GM23338 (cell line): ENCODE measurements at regions not wholly inside any gene's neighbourhood (a gene's known extent, or its start where the extent isn't known, plus 50 kb on each side); places are given as distances from the start of the nearest gene placed in this dataset.

Experiments
- ATAC-seq: fragments of 200-7000 bp; cut with Tn5 transposase; 3 replicates; pipeline ENCODE4 v1.9.1; 2020
- DNase-seq: peaks from one replicate; pipeline ENCODE4 v3.0.0-alpha.2; 2015; ENCODE audit warnings: low spot score
- H2AFZ ChIP-seq: fragments of 200-600 bp; sonication (generic); 2 replicates; pipeline ENCODE4 v1.8.0; 2016; ENCODE audit warnings: antibody characterized with exemption, mild to moderate bottlenecking, moderate library complexity
- H3F3A ChIP-seq: fragments of 200-600 bp; sonication (generic); replicated peaks from 2 replicates; pipeline ENCODE4 v1.8.0; 2017; ENCODE audit warnings: antibody characterized with exemption, mixed run types, low read depth
- H3K27ac ChIP-seq: fragments of 200-600 bp; sonication (generic); 2 replicates; pipeline ENCODE4 v1.6.1; 2016; ENCODE audit warnings: low read depth
- H3K27me3 ChIP-seq: fragments of 200-600 bp; sonication (generic); 2 replicates; pipeline ENCODE4 v1.8.0; 2016; ENCODE audit warnings: mild to moderate bottlenecking, mixed run types, moderate library complexity; ENCODE audit not compliant: insufficient read depth
- H3K36me3 ChIP-seq: fragments of 200-600 bp; sonication (generic); 2 replicates; pipeline ENCODE4 v1.8.0; 2016; ENCODE audit warnings: mild to moderate bottlenecking; ENCODE audit not compliant: insufficient read depth
- H3K4me1 ChIP-seq: fragments of 200-600 bp; sonication (generic); 2 replicates; pipeline ENCODE4 v1.8.0; 2016; ENCODE audit warnings: mild to moderate bottlenecking, moderate library complexity; ENCODE audit not compliant: insufficient read depth
- H3K4me2 ChIP-seq: fragments of 200-600 bp; sonication (generic); 2 replicates; pipeline ENCODE4 v1.7.1; 2017; ENCODE audit warnings: mixed run types
- H3K4me3 ChIP-seq: fragments of 200-600 bp; sonication (generic); 2 replicates; pipeline ENCODE4 v1.6.1; 2016; ENCODE audit warnings: mixed run types
- H3K79me2 ChIP-seq: fragments of 200-600 bp; sonication (generic); replicated peaks from 2 replicates; pipeline ENCODE4 v1.8.0; 2017; ENCODE audit warnings: mild to moderate bottlenecking; ENCODE audit not compliant: insufficient read depth
- H3K9me2 ChIP-seq: fragments of 200-600 bp; sonication (generic); 2 replicates; pipeline ENCODE4 v1.8.0; 2017; ENCODE audit not compliant: insufficient read depth
- H4K20me1 ChIP-seq: fragments of 200-600 bp; sonication (generic); replicated peaks from 2 replicates; pipeline ENCODE4 v1.8.0; 2017; ENCODE audit warnings: mild to moderate bottlenecking; ENCODE audit not compliant: insufficient read depth
- H3K27ac Mint-ChIP-seq: 2 replicates; pipeline ENCODE4 v1.8.0; 2020; ENCODE audit warnings: inconsistent platforms, mild to moderate bottlenecking, moderate library complexity, mixed read lengths
- H3K27me3 Mint-ChIP-seq: 3 replicates; pipeline ENCODE4 v1.8.0; 2022; ENCODE audit warnings: low read depth, mild to moderate bottlenecking, moderate library complexity, mixed read lengths, inconsistent platforms; ENCODE audit not compliant: insufficient read depth, poor library complexity
- H3K36me3 Mint-ChIP-seq: 3 replicates; pipeline ENCODE4 v1.8.0; 2021; ENCODE audit warnings: low read depth, mild to moderate bottlenecking, inconsistent platforms, moderate library complexity, mixed read lengths
- H3K4me1 Mint-ChIP-seq: 3 replicates; pipeline ENCODE4 v1.8.0; 2020; ENCODE audit warnings: mild to moderate bottlenecking, inconsistent platforms, mixed read lengths
- H3K4me3 Mint-ChIP-seq: 3 replicates; pipeline ENCODE4 v1.8.0; 2021; ENCODE audit warnings: moderate library complexity, mild to moderate bottlenecking, inconsistent platforms, mixed read lengths
- H3K9me3 Mint-ChIP-seq: 3 replicates; pipeline ENCODE4 v1.8.0; 2020; ENCODE audit warnings: moderate library complexity, mild to moderate bottlenecking, inconsistent platforms, mixed read lengths
- CREB1 ChIP-seq: fragments of 250-450 bp; sonication (Bioruptor Pico); IDR thresholded peaks from 2 replicates; pipeline ENCODE4 v1.5.0; 2020; ENCODE audit warnings: low read depth, mild to moderate bottlenecking, moderate library complexity
- CTCF ChIP-seq, 2 experiments: fragments of 200-600 bp in 1 of 2; sonication (generic) in 1 of 2; conservative IDR thresholded peaks; 2 replicates each; pipeline versions ENCODE4 v1.5.1 to v1.6.1; 2016 to 2017; ENCODE audit warnings: antibody characterized with exemption in 2 of 2, low read depth in 2 of 2, mild to moderate bottlenecking in 2 of 2, moderate library complexity in 1 of 2
- EZH2 ChIP-seq: fragments of 200-600 bp; sonication (generic); IDR thresholded peaks from one replicate; pipeline ENCODE4 v1.8.0; 2017; ENCODE audit warnings: antibody characterized with exemption, mild to moderate bottlenecking, low read depth; ENCODE audit not compliant: unreplicated experiment
- EZH2phosphoT487 ChIP-seq: fragments of 200-600 bp; sonication (generic); IDR thresholded peaks from one replicate; pipeline ENCODE4 v1.8.1; 2018; ENCODE audit warnings: antibody characterized with exemption; ENCODE audit not compliant: unreplicated experiment
- JUNB ChIP-seq: IDR thresholded peaks from one replicate; pipeline ENCODE4 v1.6.1; 2016; ENCODE audit warnings: antibody characterized with exemption; ENCODE audit not compliant: unreplicated experiment
- NANOG ChIP-seq: IDR thresholded peaks from 2 replicates; pipeline ENCODE4 v1.6.1; 2016; ENCODE audit warnings: antibody characterized with exemption, borderline replicate concordance
- POLR2AphosphoS5 ChIP-seq: IDR thresholded peaks from 2 replicates; pipeline ENCODE4 v1.6.1; 2016; ENCODE audit warnings: antibody characterized with exemption, low read depth
- REST ChIP-seq: IDR thresholded peaks from one replicate; pipeline ENCODE4 v1.6.1; 2018; ENCODE audit warnings: antibody characterized with exemption; ENCODE audit not compliant: unreplicated experiment
- STAT1 ChIP-seq: IDR thresholded peaks from one replicate; pipeline ENCODE4 v1.6.1; 2016; ENCODE audit warnings: antibody characterized with exemption; ENCODE audit not compliant: unreplicated experiment
- ZNF114 ChIP-seq: fragments of 250-450 bp; sonication (Bioruptor Pico); IDR thresholded peaks from 2 replicates; pipeline ENCODE4 v1.5.0; 2020; ENCODE audit warnings: mild to moderate bottlenecking, moderate library complexity
- ZNF331 ChIP-seq: fragments of 250-450 bp; sonication (Bioruptor Pico); IDR thresholded peaks from 2 replicates; pipeline ENCODE4 v1.5.0; 2020; ENCODE audit warnings: low read depth, mild to moderate bottlenecking, moderate library complexity
- TF ChIP-seq, protein P1 (sequence below): IDR thresholded peaks from 2 replicates; pipeline ENCODE4 v1.6.1; 2016; ENCODE audit warnings: antibody characterized with exemption

DNA sequence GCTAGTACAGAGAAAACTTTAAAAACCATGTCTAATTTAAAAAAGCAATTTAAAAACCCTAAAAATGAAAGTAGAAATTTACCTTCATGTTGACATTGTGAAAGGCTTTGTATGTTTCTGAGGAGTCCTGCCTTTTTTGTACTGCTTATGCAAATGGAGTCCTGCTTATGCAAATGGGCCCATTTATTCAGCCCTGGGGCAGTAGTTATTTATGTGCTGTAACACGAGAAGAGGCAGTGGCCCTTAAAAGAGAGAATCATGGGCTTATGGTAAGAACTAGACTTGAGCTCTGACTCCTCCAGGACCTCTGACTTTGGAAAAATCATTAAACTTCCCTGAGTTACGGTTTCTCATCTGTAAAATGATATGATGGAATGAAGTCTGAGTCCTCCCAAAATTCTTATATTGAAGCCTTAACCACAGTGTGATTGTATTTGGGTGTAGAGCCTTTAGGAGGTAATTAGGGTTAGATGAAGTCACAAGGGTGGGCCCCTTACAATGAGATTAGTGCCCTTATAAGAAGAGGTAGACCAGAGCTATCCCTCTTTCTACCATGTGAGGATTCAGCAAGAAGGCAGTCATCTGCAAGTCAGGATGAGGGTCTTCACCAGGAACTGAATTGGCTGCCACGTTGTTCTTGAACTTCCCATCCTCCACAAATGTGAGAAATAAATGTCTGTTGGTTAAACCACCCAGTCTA lies 447.8 kb upstream of the CD180 start:
- H3K4me1 Mint-ChIP-seq = no peaks in the 10 kb centered on the region
- no peak overlapping the region for H2AFZ ChIP-seq
- DNase-seq (peak; percentile 14), ATAC-seq (no peak)
- no peak overlapping the region for H3K4me2 ChIP-seq
- no peak overlapping the region for H3K4me3 Mint-ChIP-seq
- 0 out of 3 replicates have a peak, but pooled peaks cover 8% of the 10 kb centered on the region for H3K36me3 Mint-ChIP-seq
- H3K9me2 ChIP-seq = no peaks in the 10 kb centered on the region
- no peak overlapping the region for H3K4me3 ChIP-seq
- peaks cover 2% of the 10 kb centered on the region for H3K4me1 ChIP-seq
- H3K9me3 Mint-ChIP-seq = peaks cover 7% of the 10 kb centered on the region; the same call in 1 of the 3 replicates
- H3K27me3 Mint-ChIP-seq = no peaks in the 10 kb centered on the region
- TF ChIP-seq STAT1 (no peak), EZH2phosphoT487 (no peak), EZH2 (no peak), CTCF (conservative IDR thresholded peaks at IDR 0.05; ENCODE audit: low read depth in 2 of 2) (no peak)
- no peak overlapping the region for H3K27ac Mint-ChIP-seq
- no peaks in the 10 kb centered on the region for H3F3A ChIP-seq
- no peaks in the 10 kb centered on the region for H3K36me3 ChIP-seq
- H4K20me1 ChIP-seq = no peaks in the 10 kb centered on the region
- no peaks in the 10 kb centered on the region for H3K79me2 ChIP-seq
- H3K27ac ChIP-seq = no peak overlapping the region
- no peaks in the 10 kb centered on the region for H3K27me3 ChIP-seq

DNA sequence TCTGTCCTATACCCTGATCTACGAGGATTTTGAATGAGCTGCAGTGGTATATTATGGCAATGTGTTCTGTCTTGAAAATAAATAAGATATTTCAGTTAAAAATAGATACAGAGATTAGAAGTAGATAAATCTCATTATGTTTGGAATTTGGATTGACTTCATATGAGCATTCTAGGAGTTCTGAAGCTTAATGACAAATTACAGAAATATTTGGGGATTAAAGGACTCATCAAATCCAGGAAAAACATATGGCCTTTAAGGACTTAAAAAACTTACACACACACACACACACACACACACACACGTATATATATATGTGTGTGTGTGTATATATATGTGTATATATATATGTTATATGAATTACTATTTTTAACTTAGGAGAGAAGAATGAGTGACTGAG lies 446.9 kb upstream of the CD180 start:
- Histone ChIP-seq H3K79me2 (no peaks in the 10 kb centered on the region), H3K9me2 (peaks cover under 1% of the 10 kb centered on the region; the same call in 1 of the 2 replicates), H3K4me3 (no peak overlapping the region), H3K4me2 (no peak overlapping the region), H3K36me3 (no peaks in the 10 kb centered on the region), H2AFZ (no peak overlapping the region), H4K20me1 (no peaks in the 10 kb centered on the region), H3F3A (no peaks in the 10 kb centered on the region), H3K27ac (no peak overlapping the region), H3K4me1 (peaks cover 7% of the 10 kb centered on the region), H3K27me3 (no peaks in the 10 kb centered on the region)
- H3K36me3 Mint-ChIP-seq = 0 out of 3 replicates have a peak, but pooled peaks cover 8% of the 10 kb centered on the region
- H3K27ac Mint-ChIP-seq = no peak overlapping the region
- no peaks in the 10 kb centered on the region for H3K27me3 Mint-ChIP-seq
- DNase-seq (no peak), ATAC-seq (no peak)
- no peak overlapping the region for H3K4me3 Mint-ChIP-seq
- peaks cover 7% of the 10 kb centered on the region; the same call in 1 of the 3 replicates for H3K9me3 Mint-ChIP-seq
- H3K4me1 Mint-ChIP-seq = peaks cover 3% of the 10 kb centered on the region; the same call in 2 of the 3 replicates
- TF ChIP-seq, protein P1, sequence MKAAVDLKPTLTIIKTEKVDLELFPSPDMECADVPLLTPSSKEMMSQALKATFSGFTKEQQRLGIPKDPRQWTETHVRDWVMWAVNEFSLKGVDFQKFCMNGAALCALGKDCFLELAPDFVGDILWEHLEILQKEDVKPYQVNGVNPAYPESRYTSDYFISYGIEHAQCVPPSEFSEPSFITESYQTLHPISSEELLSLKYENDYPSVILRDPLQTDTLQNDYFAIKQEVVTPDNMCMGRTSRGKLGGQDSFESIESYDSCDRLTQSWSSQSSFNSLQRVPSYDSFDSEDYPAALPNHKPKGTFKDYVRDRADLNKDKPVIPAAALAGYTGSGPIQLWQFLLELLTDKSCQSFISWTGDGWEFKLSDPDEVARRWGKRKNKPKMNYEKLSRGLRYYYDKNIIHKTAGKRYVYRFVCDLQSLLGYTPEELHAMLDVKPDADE = no peak
- no peak for TF ChIP-seq NANOG
- TF ChIP-seq ZNF331 (CRISPR knock-in tag) = no peak
- TF ChIP-seq REST = no peak
- no peak for TF ChIP-seq ZNF114 (CRISPR knock-in tag)
- no peak for TF ChIP-seq POLR2AphosphoS5
- TF ChIP-seq JUNB = no peak
- no peak for TF ChIP-seq EZH2
- TF ChIP-seq CTCF (conservative IDR thresholded peaks at IDR 0.05; ENCODE audit: low read depth in 2 of 2) = no peak
- no peak for TF ChIP-seq STAT1
- no peak for TF ChIP-seq CREB1
- TF ChIP-seq EZH2phosphoT487 = no peak
